Spinal cord (tissue), 9 donors: ENCODE measurements at regions not wholly inside any gene's neighbourhood (a gene's known extent, or its start where the extent isn't known, plus 50 kb on each side); places are given as distances from the start of the nearest gene placed in this dataset.
A peak's percentile ranks its signal among the peaks of the same experiment; 100 is the strongest.
"Not testable (repeated sequence)": the region's sequence is repeated elsewhere in the genome, so short reads cannot be mapped to it uniquely, and the experiment has no call there.

ENCODE experiments used
- DNase-seq, 6 donors: peaks; one replicate each; pipeline versions ENCODE4 v3.0.0 to v3.0.0-alpha.2; 2013 to 2015; ENCODE audit warnings: low spot score in 6 of 6, low read depth in 4 of 6
- H3K27ac ChIP-seq: one replicate; pipeline ENCODE4 v1.5.1; 2013; ENCODE audit warnings: low read depth, low read length, control low read depth
- H3K27me3 ChIP-seq: one replicate; pipeline ENCODE4 v1.6.1; 2013; ENCODE audit warnings: low read length; ENCODE audit not compliant: control insufficient read depth, insufficient read depth
- H3K36me3 ChIP-seq: one replicate; pipeline ENCODE4 v1.6.1; 2013; ENCODE audit warnings: low read length; ENCODE audit not compliant: control insufficient read depth, insufficient read depth
- H3K4me1 ChIP-seq: one replicate; pipeline ENCODE4 v1.6.1; 2013; ENCODE audit warnings: low read length; ENCODE audit not compliant: control insufficient read depth, insufficient read depth
- H3K4me3 ChIP-seq: one replicate; pipeline ENCODE4 v1.5.1; 2013; ENCODE audit warnings: low read depth, low read length, control low read depth
- H3K9me3 ChIP-seq: one replicate; pipeline ENCODE4 v1.6.1; 2013; ENCODE audit warnings: low read length; ENCODE audit not compliant: control insufficient read depth, insufficient read depth
- WGBS: methylation state at CpG from one replicate; pipeline ENCODE4 v1.1.5; 2013; ENCODE audit warnings: missing lambda C conversion rate; ENCODE audit not compliant: insufficient coverage; 5-methylcytosine and 5-hydroxymethylcytosine counted together
- donor health status: healthy.

DNA sequence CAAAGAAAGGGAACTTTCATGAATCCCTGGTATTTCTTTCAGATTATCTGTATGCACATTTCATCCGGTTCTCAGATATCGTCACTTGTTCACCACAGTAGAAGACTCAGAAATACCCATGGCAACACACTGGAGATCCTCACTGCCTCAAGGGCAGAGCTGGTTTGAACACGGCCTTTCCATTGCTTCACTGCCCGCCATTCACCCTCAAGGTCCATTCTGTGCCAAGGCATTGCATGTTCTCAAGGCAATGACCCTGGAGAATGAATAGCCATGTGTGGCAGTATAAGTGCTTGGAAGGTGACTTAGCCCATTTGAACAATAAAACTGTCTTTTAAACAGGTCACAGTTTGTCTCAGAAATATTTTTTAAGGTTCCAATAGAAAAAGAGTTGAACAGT is 606.5 kb downstream of the IPMK start:
- no peak for DNase-seq
- 85% methylated on average over 2 of the region's 4 CpGs for WGBS
- no peaks in the 10 kb centered on the region for H3K9me3 ChIP-seq
- no peak overlapping the region for H3K27ac ChIP-seq
- no peaks in the 10 kb centered on the region for H3K4me1 ChIP-seq
- H3K27me3 ChIP-seq = no peaks in the 10 kb centered on the region
- H3K4me3 ChIP-seq = no peak overlapping the region
- no peaks in the 10 kb centered on the region for H3K36me3 ChIP-seq

DNA sequence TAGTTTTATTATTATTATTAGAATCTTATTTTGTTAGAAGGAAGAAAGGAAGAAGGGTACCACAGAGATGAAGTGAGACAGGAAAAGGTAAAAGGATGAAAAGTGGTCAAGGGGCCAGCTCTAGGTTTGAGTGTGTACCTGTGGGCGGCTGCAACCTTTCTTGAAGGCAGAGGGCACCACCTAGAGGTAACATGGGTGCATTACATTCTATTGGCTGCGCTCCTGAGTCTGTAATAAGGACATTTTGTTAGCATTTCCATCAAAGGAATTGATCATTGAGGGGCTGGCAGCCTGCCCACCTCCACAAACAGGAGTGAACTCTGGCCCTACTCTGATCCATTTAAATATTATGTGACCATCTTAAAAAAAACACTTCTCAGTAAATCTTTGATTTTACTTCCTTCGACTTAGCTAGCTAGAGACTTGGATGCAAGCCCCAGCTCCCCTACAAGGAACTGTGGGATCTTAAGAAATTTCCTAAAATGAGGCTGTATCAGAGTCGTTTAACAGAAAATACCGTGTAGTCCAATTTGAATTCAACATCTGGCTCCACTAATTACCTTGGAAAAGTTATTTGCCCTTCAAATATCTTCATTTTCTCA is 610.4 kb downstream of the IPMK start:
- DNase-seq = peak; percentile 29 to 90 (median 48)
- no peaks in the 10 kb centered on the region for H3K9me3 ChIP-seq
- H3K27me3 ChIP-seq = no peaks in the 10 kb centered on the region
- 0% methylated on average over 1 of the region's 5 CpGs for WGBS
- H3K27ac ChIP-seq = no peak overlapping the region
- no peaks in the 10 kb centered on the region for H3K4me1 ChIP-seq
- H3K36me3 ChIP-seq = no peaks in the 10 kb centered on the region
- no peak overlapping the region for H3K4me3 ChIP-seq

- Histone ChIP-seq H3K27ac (no peak overlapping the region), H3K4me3 (no peak overlapping the region), H3K36me3 (no peaks in the 10 kb centered on the region), H3K9me3 (no peaks in the 10 kb centered on the region), H3K4me1 (no peaks in the 10 kb centered on the region), H3K27me3 (no peaks in the 10 kb centered on the region)
- no CpG with 5 or more reads among the region's 2 CpGs for WGBS
- DNase-seq = no peak
Observed at GRCh38 chr10:57654856-57655255, 612.8 kb downstream of the IPMK start.

DNA sequence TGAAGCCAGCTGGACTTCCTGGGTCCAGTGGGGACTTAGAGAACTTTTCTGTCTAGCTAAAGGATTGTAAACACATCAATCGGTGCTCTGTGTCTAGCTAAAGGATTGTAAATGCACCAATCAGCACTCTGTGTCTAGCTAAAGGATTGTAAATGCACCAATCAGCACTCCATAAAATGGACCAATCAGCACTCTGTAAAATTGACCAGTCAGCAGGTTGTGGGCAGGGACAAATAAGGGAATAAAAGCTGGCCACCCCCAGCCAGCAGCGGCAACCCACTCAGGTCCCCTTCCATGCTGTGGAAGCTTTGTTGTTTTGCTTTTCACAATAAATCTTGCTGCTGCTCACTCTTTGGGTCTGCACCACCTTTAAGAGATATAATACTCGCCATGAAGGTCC is 622.6 kb downstream of the IPMK start:
- not testable (repeated sequence) for H3K4me1 ChIP-seq, H3K27ac ChIP-seq, H3K4me3 ChIP-seq, H3K27me3 ChIP-seq, H3K36me3 ChIP-seq, H3K9me3 ChIP-seq, DNase-seq
- 100% methylated on average over 2 of the region's 3 CpGs for WGBS

DNA sequence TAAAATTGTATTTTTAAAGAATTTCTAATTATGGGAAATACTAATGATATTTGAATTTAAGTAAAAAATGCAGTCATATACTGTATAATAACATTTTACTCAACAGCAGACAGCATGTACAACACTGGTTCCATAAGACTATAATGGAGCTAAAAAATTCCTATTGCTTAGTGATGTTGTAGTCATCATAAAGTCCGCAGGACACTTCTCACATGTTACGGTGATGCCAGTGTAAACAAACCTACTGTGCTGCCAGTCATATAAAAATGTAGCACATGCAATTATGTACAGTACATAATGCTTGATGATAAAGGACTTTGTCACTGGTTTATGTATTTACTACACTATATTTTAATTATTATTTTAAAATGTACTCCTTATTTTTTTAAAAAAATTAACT is 629.3 kb downstream of the IPMK start:
- H3K4me1 ChIP-seq = no peaks in the 10 kb centered on the region
- whole genome bisulfite sequencing = no CpG with 5 or more reads among the region's 2 CpGs
- H3K4me3 ChIP-seq = no peak overlapping the region

DNA sequence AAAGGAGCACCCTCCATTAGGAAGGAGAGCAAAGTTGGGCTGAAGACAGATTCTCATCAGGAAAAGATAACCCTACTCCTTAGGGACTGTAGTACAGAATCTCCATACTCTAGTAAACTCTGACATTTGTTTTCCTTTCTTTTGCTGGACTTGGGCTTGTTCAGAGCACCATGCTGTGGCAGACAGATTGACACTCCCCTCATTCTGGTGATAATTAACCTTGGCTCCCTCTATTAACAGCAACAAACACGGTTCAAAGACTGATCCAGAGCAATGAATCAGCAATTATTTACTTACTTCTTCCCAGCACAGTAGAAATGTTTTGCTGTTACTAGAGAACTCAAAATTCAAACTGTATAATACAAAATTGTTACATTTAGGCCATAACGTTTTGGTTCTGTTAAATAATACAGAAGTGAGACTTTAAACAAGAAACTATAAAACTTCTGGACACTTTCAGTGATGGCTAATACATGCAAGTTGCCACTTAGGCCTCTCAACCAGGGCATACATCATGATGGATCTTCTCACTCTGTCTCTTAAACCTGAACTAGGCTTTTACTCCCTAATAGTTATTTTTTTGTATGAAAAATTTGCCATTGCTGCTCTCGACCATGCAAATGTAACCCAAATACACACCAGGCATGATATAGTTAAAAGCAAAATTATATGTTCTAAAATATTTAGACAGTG is 639.0 kb downstream of the IPMK start:
- H3K27me3 ChIP-seq = no peaks in the 10 kb centered on the region
- DNase-seq = peak in 3 of 6 donors; percentile 2 to 57 (median 16)
- no peak overlapping the region for H3K4me3 ChIP-seq
- no CpG with 5 or more reads among the region's 3 CpGs for WGBS
- no peaks in the 10 kb centered on the region for H3K9me3 ChIP-seq
- H3K36me3 ChIP-seq = no peaks in the 10 kb centered on the region
- no peak overlapping the region for H3K27ac ChIP-seq
- H3K4me1 ChIP-seq = no peaks in the 10 kb centered on the region

More for the DNA sequence above, 629.3 kb downstream of the IPMK start:
- H3K36me3 ChIP-seq = no peaks in the 10 kb centered on the region
- no peaks in the 10 kb centered on the region for H3K9me3 ChIP-seq
- DNase-seq = no peak
- H3K27ac ChIP-seq = no peak overlapping the region
- H3K27me3 ChIP-seq = no peaks in the 10 kb centered on the region

GRCh38 chr10:57627642-57628178 is 640.0 kb downstream of the IPMK start:
- DNase-seq = peak in 1 of 6 donors; percentile 8
- H3K36me3 ChIP-seq = no peaks in the 10 kb centered on the region
- no peaks in the 10 kb centered on the region for H3K4me1 ChIP-seq
- no peak overlapping the region for H3K4me3 ChIP-seq
- H3K27ac ChIP-seq = no peak overlapping the region
- H3K27me3 ChIP-seq = no peaks in the 10 kb centered on the region
- 40% methylated on average over 1 of the region's 2 CpGs for WGBS
- no peaks in the 10 kb centered on the region for H3K9me3 ChIP-seq

GRCh38 chr10:57624856-57625592 is 642.7 kb downstream of the IPMK start:
- Histone ChIP-seq H3K27me3 (no peaks in the 10 kb centered on the region), H3K4me3 (no peak overlapping the region), H3K9me3 (no peaks in the 10 kb centered on the region), H3K27ac (no peak overlapping the region), H3K4me1 (no peaks in the 10 kb centered on the region), H3K36me3 (no peaks in the 10 kb centered on the region)
- 100% methylated on average over 1 of the region's 5 CpGs for WGBS
- no peak for DNase-seq

DNA sequence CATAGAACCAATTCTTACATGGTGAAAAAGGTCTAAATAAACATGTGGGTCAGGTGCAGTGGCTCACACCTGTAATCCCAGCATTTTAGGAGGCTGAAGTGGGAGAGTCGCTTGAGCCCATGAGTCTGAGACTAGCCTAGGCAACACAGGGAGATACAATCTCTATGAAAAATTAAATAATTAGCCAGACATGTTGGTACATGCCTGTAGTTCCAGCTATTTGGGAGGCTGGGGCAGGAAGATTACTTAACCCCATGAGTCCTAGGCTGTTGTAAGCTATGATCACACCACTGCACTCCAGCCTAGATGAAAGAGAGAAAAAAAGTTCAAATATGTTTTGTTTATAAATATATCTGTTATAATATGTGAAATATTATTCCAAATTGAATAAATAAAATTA is 643.6 kb downstream of the IPMK start:
- no peaks in the 10 kb centered on the region for H3K36me3 ChIP-seq
- H3K27me3 ChIP-seq = no peaks in the 10 kb centered on the region
- H3K4me1 ChIP-seq = no peaks in the 10 kb centered on the region
- H3K4me3 ChIP-seq = no peak overlapping the region
- H3K9me3 ChIP-seq = no peaks in the 10 kb centered on the region
- no CpG with 5 or more reads among the region's 1 CpG for WGBS
- H3K27ac ChIP-seq = no peak overlapping the region
- DNase-seq = no peak
